Activated CD4-positive, alpha-beta T cell treated with anti-CD3 and anti-CD28 coated beads, Interleukin-2, amount 50 U/mL, for 24 hours (primary cell): ENCODE measurements at regions not wholly inside any gene's neighbourhood (a gene's known extent, or its start where the extent isn't known, plus 50 kb on each side); places are given as distances from the start of the nearest gene placed in this dataset.

Experiments used
- DNase-seq, 2 donors: peaks; one replicate each; pipeline ENCODE4 v3.0.0-alpha.2; 2020; ENCODE audit warnings: low read depth in 1 of 2, low spot score in 1 of 2

GRCh38 chr18:72100465-72101004 is 443.6 kb downstream of the CBLN2 start:
- no peak for DNase-seq

- DNase-seq, result no peak
Observed at GRCh38 chr18:72091369-72091768, 452.8 kb downstream of the CBLN2 start.

GRCh38 chr18:72089432-72089831 is 454.7 kb downstream of the CBLN2 start:
- DNase-seq, result no peak

GRCh38 chr18:72086421-72086820 is 457.7 kb downstream of the CBLN2 start:
- DNase-seq, result no peak

GRCh38 chr18:72075040-72075439 is 469.1 kb downstream of the CBLN2 start:
- no peak for DNase-seq

GRCh38 chr18:72063001-72063400 is 481.1 kb downstream of the CBLN2 start:
- no peak for DNase-seq

- DNase-seq, result no peak
Observed at GRCh38 chr18:72058851-72059250, 485.3 kb downstream of the CBLN2 start.

GRCh38 chr18:72056171-72056570 is 488.0 kb downstream of the CBLN2 start:
- no peak for DNase-seq

- DNase-seq, result no peak
Observed at GRCh38 chr18:72041313-72042032, 502.7 kb downstream of the CBLN2 start.

GRCh38 chr18:72013427-72013850 is 530.7 kb downstream of the CBLN2 start:
- DNase-seq, result no peak

GRCh38 chr18:71998547-71999097 is 545.5 kb downstream of the CBLN2 start:
- no peak for DNase-seq

GRCh38 chr18:71995904-71996465 is 548.2 kb downstream of the CBLN2 start:
- no peak for DNase-seq

- DNase-seq, result no peak
Observed at GRCh38 chr18:71994273-71994672, 549.9 kb downstream of the CBLN2 start.

GRCh38 chr18:71989616-71990015 is 554.5 kb downstream of the CBLN2 start:
- DNase-seq, result no peak

GRCh38 chr18:71986351-71987050 is 557.6 kb downstream of the CBLN2 start:
- DNase-seq, result no peak

- DNase-seq, result no peak
Observed at GRCh38 chr18:71976744-71977143, 567.4 kb downstream of the CBLN2 start.

- DNase-seq, result no peak
Observed at GRCh38 chr18:71966791-71967190, 577.4 kb downstream of the CBLN2 start.

GRCh38 chr18:71958605-71959004 is 585.5 kb downstream of the CBLN2 start:
- DNase-seq, result no peak

- DNase-seq, result no peak
Observed at GRCh38 chr18:71951001-71951400, 593.1 kb downstream of the CBLN2 start.

- DNase-seq, result no peak
Observed at GRCh38 chr18:71942433-71942832, 601.7 kb downstream of the CBLN2 start.

- no peak for DNase-seq
Observed at GRCh38 chr18:71939483-71939882, 604.7 kb downstream of the CBLN2 start.

GRCh38 chr18:71936744-71937143 is 607.4 kb downstream of the CBLN2 start:
- DNase-seq, result no peak
